GM21515 (cell line): ENCODE measurements at regions not wholly inside any gene's neighbourhood (a gene's known extent, or its start where the extent isn't known, plus 50 kb on each side); places are given as distances from the start of the nearest gene placed in this dataset.
A peak's percentile ranks its signal among the peaks of the same experiment; 100 is the strongest.
"Not testable (repeated sequence)": the region's sequence is repeated elsewhere in the genome, so short reads cannot be mapped to it uniquely, and the experiment has no call there.

Source experiments
- ATAC-seq: cut with Tn5 transposase; IDR thresholded peaks from one replicate; pipeline ENCODE4 v1.9.1; 2021; ENCODE audit not compliant: unreplicated experiment

- not testable (repeated sequence) for ATAC-seq
Measured at GRCh38 chr2:131671841-131672470, 144.3 kb downstream of the CCDC74A start.

- ATAC-seq = peak; percentile 86
Measured at GRCh38 chr2:131672471-131673399, 145.0 kb downstream of the CCDC74A start.

- ATAC-seq = peak; percentile 92
Measured at GRCh38 chr2:131673400-131674173, 145.9 kb downstream of the CCDC74A start.

GRCh38 chr2:131674174-131674507 lies 146.5 kb downstream of the CCDC74A start:
- ATAC-seq = no peak

- ATAC-seq = peak; percentile 2
Measured at GRCh38 chr2:131681611-131682121, 154.0 kb downstream of the CCDC74A start.

GRCh38 chr2:131682122-131682944 lies 154.6 kb downstream of the CCDC74A start:
- peak; percentile 100 for ATAC-seq

- ATAC-seq = peak; percentile 41
Measured at GRCh38 chr2:131682945-131683330, 155.2 kb downstream of the CCDC74A start.

- not testable (repeated sequence) for ATAC-seq
Measured at GRCh38 chr2:131684631-131685316, 157.1 kb downstream of the CCDC74A start.

- ATAC-seq = not testable (repeated sequence)
Measured at GRCh38 chr2:131686164-131686893, 158.6 kb downstream of the CCDC74A start.

GRCh38 chr2:131686894-131687238 lies 159.2 kb downstream of the CCDC74A start:
- not testable (repeated sequence) for ATAC-seq

GRCh38 chr2:131689066-131689465 lies 161.4 kb downstream of the CCDC74A start:
- ATAC-seq = not testable (repeated sequence)

GRCh38 chr2:131711268-131711667 lies 183.6 kb downstream of the CCDC74A start:
- not testable (repeated sequence) for ATAC-seq

GRCh38 chr2:131717907-131718306 lies 190.2 kb downstream of the CCDC74A start:
- ATAC-seq = not testable (repeated sequence)

- ATAC-seq = not testable (repeated sequence)
Measured at GRCh38 chr2:131721163-131721562, 193.5 kb downstream of the CCDC74A start.

GRCh38 chr2:131722256-131722655 lies 194.6 kb downstream of the CCDC74A start:
- ATAC-seq = not testable (repeated sequence)

GRCh38 chr2:131724019-131724418 lies 196.3 kb downstream of the CCDC74A start:
- no peak for ATAC-seq

- not testable (repeated sequence) for ATAC-seq
Measured at GRCh38 chr2:131728451-131728850, 200.8 kb downstream of the CCDC74A start.

GRCh38 chr2:131733530-131733929 lies 205.8 kb downstream of the CCDC74A start:
- not testable (repeated sequence) for ATAC-seq

- ATAC-seq = peak; percentile 95
Measured at GRCh38 chr2:131736406-131736805, 208.7 kb downstream of the CCDC74A start.
